SK-N-SH treated with all-trans-retinoic acid at 6 μM for 48 hours (cell line): ENCODE measurements at regions not wholly inside any gene's neighbourhood (a gene's known extent, or its start where the extent isn't known, plus 50 kb on each side); places are given as distances from the start of the nearest gene placed in this dataset.

Experiments
- ARNTL ChIP-seq: fragments of 450-650 bp; formaldehyde crosslinking; IDR thresholded peaks from 2 replicates; pipeline ENCODE4 v1.5.0; 2020; ENCODE audit warnings: low read depth, mild to moderate bottlenecking, moderate library complexity, borderline replicate concordance
- CSRNP3 ChIP-seq: fragments of 250-450 bp; sonication (Bioruptor Pico); IDR thresholded peaks from 2 replicates; pipeline ENCODE4 v1.5.1; 2021; ENCODE audit warnings: mild to moderate bottlenecking, moderate library complexity
- GLIS3 ChIP-seq: fragments of 250-450 bp; sonication (Bioruptor Pico); IDR thresholded peaks from 2 replicates; pipeline ENCODE4 v1.5.0; 2020; ENCODE audit warnings: mild to moderate bottlenecking, moderate library complexity
- OSR1 ChIP-seq: fragments of 250-450 bp; sonication (Bioruptor Pico); IDR thresholded peaks from 2 replicates; pipeline ENCODE4 v1.8.0; 2022; ENCODE audit warnings: moderate library complexity, mild to moderate bottlenecking, inconsistent platforms
- RARB ChIP-seq: fragments of 250-450 bp; sonication (Bioruptor Pico); IDR thresholded peaks from 2 replicates; pipeline ENCODE4 v1.8.0; 2021; ENCODE audit warnings: mild to moderate bottlenecking, moderate library complexity
- ZFP30 ChIP-seq: fragments of 450-650 bp; formaldehyde crosslinking; IDR thresholded peaks from 2 replicates; pipeline ENCODE4 v1.5.0; 2022; ENCODE audit warnings: mild to moderate bottlenecking, moderate library complexity
- TF ChIP-seq, protein P1 (sequence below): fragments of 250-450 bp; sonication (Bioruptor Pico); IDR thresholded peaks from 2 replicates; pipeline ENCODE4 v1.5.0; 2020; ENCODE audit warnings: mild to moderate bottlenecking, moderate library complexity
- TF ChIP-seq, protein P2 (sequence below): fragments of 250-450 bp; sonication (Bioruptor Pico); IDR thresholded peaks from 2 replicates; pipeline ENCODE4 v1.8.0; 2020; ENCODE audit warnings: mild to moderate bottlenecking, moderate library complexity, borderline replicate concordance

- TF ChIP-seq ZFP30 (CRISPR knock-in tag) (no peak), GLIS3 (no peak), ARNTL (CRISPR knock-in tag) (no peak), RARB (CRISPR knock-in tag) (no peak), OSR1 (CRISPR knock-in tag) (no peak), CSRNP3 (CRISPR knock-in tag) (no peak)
- TF ChIP-seq, protein P1, sequence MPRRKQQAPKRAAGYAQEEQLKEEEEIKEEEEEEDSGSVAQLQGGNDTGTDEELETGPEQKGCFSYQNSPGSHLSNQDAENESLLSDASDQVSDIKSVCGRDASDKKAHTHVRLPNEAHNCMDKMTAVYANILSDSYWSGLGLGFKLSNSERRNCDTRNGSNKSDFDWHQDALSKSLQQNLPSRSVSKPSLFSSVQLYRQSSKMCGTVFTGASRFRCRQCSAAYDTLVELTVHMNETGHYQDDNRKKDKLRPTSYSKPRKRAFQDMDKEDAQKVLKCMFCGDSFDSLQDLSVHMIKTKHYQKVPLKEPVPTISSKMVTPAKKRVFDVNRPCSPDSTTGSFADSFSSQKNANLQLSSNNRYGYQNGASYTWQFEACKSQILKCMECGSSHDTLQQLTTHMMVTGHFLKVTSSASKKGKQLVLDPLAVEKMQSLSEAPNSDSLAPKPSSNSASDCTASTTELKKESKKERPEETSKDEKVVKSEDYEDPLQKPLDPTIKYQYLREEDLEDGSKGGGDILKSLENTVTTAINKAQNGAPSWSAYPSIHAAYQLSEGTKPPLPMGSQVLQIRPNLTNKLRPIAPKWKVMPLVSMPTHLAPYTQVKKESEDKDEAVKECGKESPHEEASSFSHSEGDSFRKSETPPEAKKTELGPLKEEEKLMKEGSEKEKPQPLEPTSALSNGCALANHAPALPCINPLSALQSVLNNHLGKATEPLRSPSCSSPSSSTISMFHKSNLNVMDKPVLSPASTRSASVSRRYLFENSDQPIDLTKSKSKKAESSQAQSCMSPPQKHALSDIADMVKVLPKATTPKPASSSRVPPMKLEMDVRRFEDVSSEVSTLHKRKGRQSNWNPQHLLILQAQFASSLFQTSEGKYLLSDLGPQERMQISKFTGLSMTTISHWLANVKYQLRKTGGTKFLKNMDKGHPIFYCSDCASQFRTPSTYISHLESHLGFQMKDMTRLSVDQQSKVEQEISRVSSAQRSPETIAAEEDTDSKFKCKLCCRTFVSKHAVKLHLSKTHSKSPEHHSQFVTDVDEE = no peak
- TF ChIP-seq, protein P2, sequence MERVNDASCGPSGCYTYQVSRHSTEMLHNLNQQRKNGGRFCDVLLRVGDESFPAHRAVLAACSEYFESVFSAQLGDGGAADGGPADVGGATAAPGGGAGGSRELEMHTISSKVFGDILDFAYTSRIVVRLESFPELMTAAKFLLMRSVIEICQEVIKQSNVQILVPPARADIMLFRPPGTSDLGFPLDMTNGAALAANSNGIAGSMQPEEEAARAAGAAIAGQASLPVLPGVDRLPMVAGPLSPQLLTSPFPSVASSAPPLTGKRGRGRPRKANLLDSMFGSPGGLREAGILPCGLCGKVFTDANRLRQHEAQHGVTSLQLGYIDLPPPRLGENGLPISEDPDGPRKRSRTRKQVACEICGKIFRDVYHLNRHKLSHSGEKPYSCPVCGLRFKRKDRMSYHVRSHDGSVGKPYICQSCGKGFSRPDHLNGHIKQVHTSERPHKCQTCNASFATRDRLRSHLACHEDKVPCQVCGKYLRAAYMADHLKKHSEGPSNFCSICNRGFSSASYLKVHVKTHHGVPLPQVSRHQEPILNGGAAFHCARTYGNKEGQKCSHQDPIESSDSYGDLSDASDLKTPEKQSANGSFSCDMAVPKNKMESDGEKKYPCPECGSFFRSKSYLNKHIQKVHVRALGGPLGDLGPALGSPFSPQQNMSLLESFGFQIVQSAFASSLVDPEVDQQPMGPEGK (CRISPR knock-in tag) = no peak
These were observed 189.6 kb downstream of the GPAT3 start for GRCh38 chr4:83725336-83726085.
